ENCODE measurements at regions not wholly inside any gene's neighbourhood (a gene's known extent, or its start where the extent isn't known, plus 50 kb on each side); places are given as distances from the start of the nearest gene placed in this dataset.

- no peak for TF ChIP-seq CTCF (IDR thresholded peaks at IDR 0.05)
- no peak for TF ChIP-seq POLR2A (IDR thresholded peaks at IDR 0.05)
Measured at GRCh38 chr14:82124511-82124910, 590.9 kb upstream of the SEL1L start.
